WTC11 (cell line): ENCODE measurements at regions not wholly inside any gene's neighbourhood (a gene's known extent, or its start where the extent isn't known, plus 50 kb on each side); places are given as distances from the start of the nearest gene placed in this dataset.

Experiments
- ATAC-seq: fragments of 200-7000 bp; cut with Tn5 transposase; 2 replicates; pipeline ENCODE4 v1.10.0; 2021; ENCODE audit warnings: mild to moderate bottlenecking, moderate library complexity
- CTCF ChIA-PET: fragments of 300-600 bp; sonication (Branson Sonifier 250); formaldehyde crosslinking; loops from one replicate; lab custom pipeline; 2021; ENCODE audit warnings: antibody characterized with exemption; lab: Charles Lee
- POLR2A ChIA-PET: fragments of 350-600 bp; sonication (Branson Sonifier 250); formaldehyde crosslinking; loops from one replicate; lab custom pipeline; 2021; ENCODE audit warnings: antibody characterized with exemption; lab: Charles Lee
- DNase-seq: peaks from one replicate; pipeline ENCODE4 v3.0.0; 2021; ENCODE audit warnings: low spot score
- H3K27ac Mint-ChIP-seq: 2 replicates; pipeline ENCODE4 v1.8.0; 2021; ENCODE audit warnings: mixed read lengths
- H3K27me3 Mint-ChIP-seq: 2 replicates; pipeline ENCODE4 v1.8.0; 2021; ENCODE audit warnings: low read depth, mild to moderate bottlenecking, moderate library complexity, mixed read lengths
- H3K36me3 Mint-ChIP-seq: 2 replicates; pipeline ENCODE4 v1.8.0; 2021; ENCODE audit warnings: mixed read lengths
- H3K4me1 Mint-ChIP-seq: 2 replicates; pipeline ENCODE4 v1.8.0; 2022; ENCODE audit warnings: mixed read lengths
- H3K4me3 Mint-ChIP-seq: 2 replicates; pipeline ENCODE4 v1.8.0; 2021; ENCODE audit warnings: mild to moderate bottlenecking, moderate library complexity, mixed read lengths
- H3K9me3 Mint-ChIP-seq: 2 replicates; pipeline ENCODE4 v1.8.0; 2021; ENCODE audit warnings: mixed read lengths
- ATF1 ChIP-seq: sonication (generic); formaldehyde crosslinking; IDR thresholded peaks from 2 replicates; pipeline ENCODE4 v1.8.1; 2023; ENCODE audit warnings: mild to moderate bottlenecking, moderate library complexity, missing genetic modification reagents
- ATF2 ChIP-seq: sonication (generic); formaldehyde crosslinking; IDR thresholded peaks from 2 replicates; pipeline ENCODE4 v1.8.1; 2022; ENCODE audit warnings: low read depth, missing genetic modification reagents, borderline replicate concordance
- CDX4 ChIP-seq: fragments of 250-450 bp; sonication (Bioruptor Pico); IDR thresholded peaks from 2 replicates; pipeline ENCODE4 v1.9.0; 2021; ENCODE audit warnings: moderate library complexity, mild to moderate bottlenecking, inconsistent platforms, borderline replicate concordance
- E2F5 ChIP-seq: sonication (generic); formaldehyde crosslinking; IDR thresholded peaks from 2 replicates; pipeline ENCODE4 v1.8.1; 2022; ENCODE audit warnings: mild to moderate bottlenecking, moderate library complexity, missing genetic modification reagents
- ELF4 ChIP-seq: sonication (generic); formaldehyde crosslinking; IDR thresholded peaks from 2 replicates; pipeline ENCODE4 v1.8.1; 2022; ENCODE audit warnings: low read depth, mild to moderate bottlenecking, moderate library complexity, missing genetic modification reagents
- GRHL2 ChIP-seq: fragments of 250-450 bp; sonication (Bioruptor Pico); IDR thresholded peaks from 2 replicates; pipeline ENCODE4 v1.8.0; 2022; ENCODE audit warnings: mild to moderate bottlenecking, moderate library complexity; ENCODE audit not compliant: insufficient replicate concordance, severe bottlenecking
- JAZF1 ChIP-seq: fragments of 250-450 bp; sonication (Bioruptor Pico); IDR thresholded peaks from 2 replicates; pipeline ENCODE4 v1.9.0; 2021; ENCODE audit warnings: moderate library complexity, mild to moderate bottlenecking, inconsistent platforms
- NFATC4 ChIP-seq: fragments of 250-450 bp; sonication (Bioruptor Pico); IDR thresholded peaks from 2 replicates; pipeline ENCODE4 v1.9.0; 2021; ENCODE audit warnings: mild to moderate bottlenecking
- NR2C2 ChIP-seq: sonication (generic); formaldehyde crosslinking; IDR thresholded peaks from 2 replicates; pipeline ENCODE4 v1.8.0; 2022; ENCODE audit warnings: mild to moderate bottlenecking, missing genetic modification reagents
- PRDM15 ChIP-seq: sonication (generic); formaldehyde crosslinking; IDR thresholded peaks from 2 replicates; pipeline ENCODE4 v1.8.0; 2022; ENCODE audit warnings: missing genetic modification reagents
- ZMAT4 ChIP-seq: fragments of 250-450 bp; sonication (Bioruptor Pico); IDR thresholded peaks from 2 replicates; pipeline ENCODE4 v1.9.0; 2021; ENCODE audit warnings: mild to moderate bottlenecking
- ZNF219 ChIP-seq: sonication (generic); formaldehyde crosslinking; IDR thresholded peaks from 2 replicates; pipeline ENCODE4 v1.8.0; 2023; ENCODE audit warnings: missing genetic modification reagents, mild to moderate bottlenecking, borderline replicate concordance
- ZNF396 ChIP-seq: fragments of 250-450 bp; sonication (Bioruptor Pico); IDR thresholded peaks from 2 replicates; pipeline ENCODE4 v1.8.0; 2021; ENCODE audit warnings: mild to moderate bottlenecking, moderate library complexity, borderline replicate concordance
- ZNF512 ChIP-seq: sonication (generic); formaldehyde crosslinking; IDR thresholded peaks from 2 replicates; pipeline ENCODE4 v1.8.1; 2022; ENCODE audit warnings: missing genetic modification reagents, borderline replicate concordance
- ZNF671 ChIP-seq: fragments of 250-450 bp; sonication (Bioruptor Pico); IDR thresholded peaks from 2 replicates; pipeline ENCODE4 v1.8.0; 2021; ENCODE audit warnings: mild to moderate bottlenecking

- no peak for TF ChIP-seq ZMAT4
- TF ChIP-seq ZNF219 (CRISPR knock-in tag), result no peak
- TF ChIP-seq ATF2 (CRISPR knock-in tag), result no peak
- no peak for TF ChIP-seq GRHL2 (CRISPR knock-in tag)
- TF ChIP-seq ELF4 (CRISPR knock-in tag), result no peak
- TF ChIP-seq ZNF396 (CRISPR knock-in tag), result no peak
- TF ChIP-seq ZNF512, result no peak
- no peak for TF ChIP-seq JAZF1
- no peak for TF ChIP-seq E2F5 (CRISPR knock-in tag)
- TF ChIP-seq, all 79 proteins: peak for 0
Measured at GRCh38 chr21:14712121-14712715, 166.1 kb upstream of the SAMSN1 start (continued).

GRCh38 chr21:14711287-14711686 lies 165.2 kb upstream of the SAMSN1 start:
- Mint-ChIP-seq H3K27me3 (no peaks in the 10 kb centered on the region), H3K4me3 (no peak overlapping the region), H3K36me3 (peaks cover 20% of the 10 kb centered on the region), H3K9me3 (peaks cover 46% of the 10 kb centered on the region), H3K27ac (no peak overlapping the region), H3K4me1 (no peaks in the 10 kb centered on the region)
- CTCF ChIA-PET, result no interaction called here
- TF ChIP-seq ZNF671 (no peak), NR2C2 (no peak), NFATC4 (CRISPR knock-in tag) (no peak), E2F5 (CRISPR knock-in tag) (no peak), ATF1 (CRISPR knock-in tag) (no peak), CDX4 (CRISPR knock-in tag) (no peak)
- POLR2A ChIA-PET, result no interaction called here
- no peak for DNase-seq
- ATAC-seq, result no peak

- ChIA-PET POLR2A (no interaction called here), CTCF (no interaction called here)
- H3K27ac Mint-ChIP-seq, result no peak overlapping the region
- peaks cover 10% of the 10 kb centered on the region for H3K36me3 Mint-ChIP-seq
- H3K4me1 Mint-ChIP-seq, result no peaks in the 10 kb centered on the region
- no peak for TF ChIP-seq PRDM15
- no peak overlapping the region for H3K4me3 Mint-ChIP-seq
- H3K27me3 Mint-ChIP-seq, result no peaks in the 10 kb centered on the region
- H3K9me3 Mint-ChIP-seq, result peaks cover 28% of the 10 kb centered on the region
- ATAC-seq, result no peak
- no peak for DNase-seq
Measured at GRCh38 chr21:14707511-14708020, 161.5 kb upstream of the SAMSN1 start.
